ENCODE measurements at regions not wholly inside any gene's neighbourhood (a gene's known extent, or its start where the extent isn't known, plus 50 kb on each side); places are given as distances from the start of the nearest gene placed in this dataset.
A peak's percentile ranks its signal among the peaks of the same experiment; 100 is the strongest.
"Not testable (repeated sequence)": the region's sequence is repeated elsewhere in the genome, so short reads cannot be mapped to it uniquely, and the experiment has no call there.

DNA sequence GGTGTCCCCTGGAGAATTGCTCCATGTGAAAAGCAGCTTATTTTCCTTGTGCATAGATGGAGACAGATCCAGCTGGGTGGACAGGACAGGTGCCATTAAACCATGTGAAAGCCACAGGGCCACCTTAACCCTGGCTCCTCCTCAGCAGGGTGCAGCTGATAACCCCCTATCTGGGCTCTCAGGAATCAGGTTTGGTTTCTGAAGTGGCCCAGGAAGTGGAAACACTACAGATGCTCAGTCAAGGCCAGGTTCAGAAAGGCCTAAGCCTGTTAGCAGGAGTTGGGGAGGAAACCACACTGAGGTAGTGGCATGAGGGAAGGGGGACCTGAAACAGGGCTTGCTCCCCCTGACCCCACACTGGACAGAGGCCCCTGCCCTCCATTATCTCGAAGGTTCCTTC lies 217.0 kb downstream of the SPP2 start:
- DNase-seq (ENCODE audit: low spot score) = no peak
- in situ Hi-C loops (cut with HindIII; ENCODE audit: low sequenced_read_pairs) = no loop called here

DNA sequence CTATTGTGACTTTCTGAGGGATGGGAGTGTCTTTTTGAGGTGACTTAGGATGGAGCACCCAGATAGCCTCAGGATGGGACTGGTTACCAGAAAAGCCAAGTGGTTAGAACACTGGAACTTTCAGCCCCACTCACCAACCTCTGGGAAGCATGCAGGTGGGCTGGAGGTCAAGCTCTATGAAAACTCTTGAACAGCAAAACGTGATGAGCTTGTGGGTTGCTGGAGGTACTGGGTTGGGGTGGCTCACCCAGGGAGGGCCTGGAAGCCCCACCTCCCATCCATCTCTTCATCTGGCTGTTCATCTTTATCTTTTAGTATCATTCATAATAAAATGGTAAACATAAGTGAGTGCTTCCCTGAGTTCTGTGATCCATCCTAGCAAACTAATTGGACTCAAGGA lies 216.4 kb downstream of the SPP2 start:
- no peak for DNase-seq (ENCODE audit: low spot score)
- in situ Hi-C loops (cut with HindIII; ENCODE audit: low sequenced_read_pairs) = no loop called here

DNA sequence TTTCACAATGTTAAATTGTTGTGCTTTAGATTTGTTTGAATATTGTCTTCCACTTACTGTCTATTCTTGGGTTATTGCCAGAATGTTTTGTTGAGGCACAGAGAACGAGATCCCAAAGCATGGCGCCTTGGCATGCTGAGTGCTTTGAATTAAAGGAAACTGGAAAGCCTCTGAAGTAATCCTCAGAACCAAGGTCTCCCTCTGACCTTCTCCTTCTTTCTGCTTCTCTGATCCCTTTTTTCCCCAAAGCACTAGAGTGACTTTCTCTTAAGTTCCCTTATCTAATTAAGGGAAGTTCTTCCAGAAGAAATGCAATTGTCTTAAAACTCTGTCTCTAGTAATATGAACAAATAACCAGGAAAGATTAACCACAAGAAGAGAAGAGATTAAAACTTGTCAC lies 214.7 kb downstream of the SPP2 start:
- in situ Hi-C loops (cut with HindIII; ENCODE audit: low sequenced_read_pairs) = no loop called here
- no peak for DNase-seq (ENCODE audit: low spot score)

DNA sequence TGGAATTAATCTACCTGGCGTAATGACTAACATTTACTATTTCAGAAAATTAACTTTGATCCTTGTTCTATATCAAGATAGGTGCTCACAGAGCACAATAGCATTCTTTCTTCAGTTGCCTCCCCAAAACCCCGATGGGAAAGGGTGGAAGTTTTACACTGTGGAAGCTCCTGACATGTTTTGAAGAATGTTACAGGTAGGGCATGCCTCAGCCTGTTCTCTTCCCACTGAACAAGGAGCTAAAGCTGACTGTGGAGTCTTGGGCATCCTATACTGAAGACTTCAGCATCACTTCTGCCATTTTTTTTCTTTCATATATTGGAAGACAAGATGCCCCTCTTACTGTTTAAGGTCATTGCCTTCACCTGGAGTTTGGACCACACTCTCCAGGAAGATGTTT lies 211.2 kb downstream of the SPP2 start:
- DNase-seq (ENCODE audit: low spot score) = no peak

DNA sequence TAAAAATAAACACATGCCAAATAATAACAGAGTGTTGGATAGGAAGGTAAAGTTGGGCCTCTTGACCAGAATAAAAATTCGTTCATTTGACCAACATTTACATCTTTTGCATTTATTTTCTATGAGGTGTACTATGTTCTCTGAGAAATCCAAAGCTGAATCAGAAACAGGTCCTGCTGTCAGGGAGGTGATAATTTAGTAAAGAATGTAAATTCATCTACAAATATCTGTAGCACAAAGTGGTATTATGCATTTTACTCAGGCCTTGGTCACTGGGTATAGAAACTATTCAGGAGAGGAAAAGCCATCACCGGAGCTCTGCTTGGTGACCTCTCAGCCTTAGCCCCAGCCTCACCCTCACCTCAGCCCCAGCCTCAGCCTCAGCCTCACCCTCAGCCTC lies 208.9 kb downstream of the SPP2 start:
- no peak for DNase-seq (ENCODE audit: low spot score)

More for the DNA sequence above, 211.2 kb downstream of the SPP2 start:
- in situ Hi-C loops (cut with HindIII; ENCODE audit: low sequenced_read_pairs) = no loop called here

DNA sequence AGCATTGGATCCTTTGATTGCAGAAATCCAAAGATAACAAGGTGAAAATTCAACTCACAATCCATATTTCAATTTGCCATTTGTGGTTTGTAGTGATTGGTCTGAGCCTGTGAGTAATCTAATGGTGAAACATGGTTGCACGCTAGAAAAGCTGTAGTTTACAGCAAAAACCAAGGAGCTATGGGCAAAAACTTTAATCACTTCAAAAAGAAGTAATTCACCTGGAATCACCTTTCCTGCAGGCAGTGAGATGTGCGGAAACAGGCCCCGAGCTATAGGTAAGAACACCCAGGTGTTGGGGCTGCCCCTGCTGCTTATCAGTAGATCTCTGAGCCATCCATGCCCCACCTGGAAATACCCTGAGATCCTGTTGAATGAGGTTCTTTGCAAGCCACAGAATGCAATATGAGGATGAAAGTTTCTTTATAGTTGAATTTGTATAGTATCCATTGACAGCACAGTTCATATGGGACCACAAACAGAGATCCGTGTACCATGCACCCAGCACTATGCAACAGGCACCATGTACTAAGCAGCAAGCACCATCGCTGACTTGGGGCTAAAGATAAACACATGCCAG lies 208.2 kb downstream of the SPP2 start:
- in situ Hi-C loops (cut with HindIII; ENCODE audit: low sequenced_read_pairs) = no loop called here
- DNase-seq (ENCODE audit: low spot score) = no peak

More for the DNA sequence above, 208.9 kb downstream of the SPP2 start:
- in situ Hi-C loops (cut with HindIII; ENCODE audit: low sequenced_read_pairs) = no loop called here

DNA sequence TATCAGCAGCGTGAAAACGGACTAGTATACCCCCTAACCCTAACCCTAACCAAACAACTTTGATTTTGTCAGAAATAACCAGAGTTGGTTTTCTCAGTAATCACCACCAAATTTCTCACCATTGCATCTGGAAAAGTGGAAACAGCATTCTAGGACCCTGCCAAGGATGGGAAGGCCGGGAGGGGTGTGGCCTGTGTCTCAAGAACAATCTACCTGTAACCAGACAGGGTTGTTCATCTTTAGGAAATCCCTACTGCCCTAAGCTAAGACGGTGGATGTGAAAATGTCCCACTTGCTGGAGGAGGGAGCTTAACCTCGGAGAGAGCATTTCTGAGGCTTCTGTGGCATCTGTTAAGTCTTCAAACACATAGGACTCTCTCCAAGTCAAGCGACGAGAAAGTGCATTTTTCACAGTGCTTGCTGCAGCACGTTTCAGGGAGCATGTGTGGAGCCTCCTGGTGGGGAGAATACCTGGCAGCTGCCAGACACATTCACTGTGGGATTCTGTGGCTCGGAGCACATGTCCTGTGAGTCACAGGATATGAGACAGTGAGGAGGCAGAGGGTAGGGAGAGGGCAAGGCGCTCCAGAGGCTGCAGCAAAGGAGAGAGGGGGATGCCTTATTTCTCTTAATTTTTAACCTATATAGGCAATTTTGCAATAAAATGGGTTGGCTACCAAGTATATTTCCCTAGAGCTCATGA lies 207.5 kb downstream of the SPP2 start:
- peak; percentile 90 for DNase-seq (ENCODE audit: low spot score)
- in situ Hi-C loops (cut with HindIII; ENCODE audit: low sequenced_read_pairs) = no loop called here

DNA sequence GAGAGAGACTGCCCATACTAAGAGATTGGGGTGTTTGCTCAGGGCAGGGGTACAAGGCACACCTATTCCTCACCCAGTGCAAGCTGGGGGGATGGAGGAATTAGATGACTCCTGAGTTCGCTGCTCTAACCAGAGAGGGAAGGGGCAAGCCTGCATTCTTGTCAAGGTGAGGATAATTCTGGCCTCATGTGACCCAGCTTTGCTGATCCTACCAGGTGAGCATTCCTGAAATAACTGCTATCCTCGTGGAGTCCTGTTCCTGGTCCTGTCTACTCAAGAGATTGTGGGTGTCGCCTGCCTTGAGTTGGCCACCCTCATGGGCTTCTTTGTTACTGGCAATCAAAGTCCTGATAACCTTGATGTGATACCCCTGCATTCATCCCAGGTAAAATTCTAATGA lies 206.0 kb downstream of the SPP2 start:
- in situ Hi-C loops (cut with HindIII; ENCODE audit: low sequenced_read_pairs) = no loop called here
- no peak for DNase-seq (ENCODE audit: low spot score)

DNA sequence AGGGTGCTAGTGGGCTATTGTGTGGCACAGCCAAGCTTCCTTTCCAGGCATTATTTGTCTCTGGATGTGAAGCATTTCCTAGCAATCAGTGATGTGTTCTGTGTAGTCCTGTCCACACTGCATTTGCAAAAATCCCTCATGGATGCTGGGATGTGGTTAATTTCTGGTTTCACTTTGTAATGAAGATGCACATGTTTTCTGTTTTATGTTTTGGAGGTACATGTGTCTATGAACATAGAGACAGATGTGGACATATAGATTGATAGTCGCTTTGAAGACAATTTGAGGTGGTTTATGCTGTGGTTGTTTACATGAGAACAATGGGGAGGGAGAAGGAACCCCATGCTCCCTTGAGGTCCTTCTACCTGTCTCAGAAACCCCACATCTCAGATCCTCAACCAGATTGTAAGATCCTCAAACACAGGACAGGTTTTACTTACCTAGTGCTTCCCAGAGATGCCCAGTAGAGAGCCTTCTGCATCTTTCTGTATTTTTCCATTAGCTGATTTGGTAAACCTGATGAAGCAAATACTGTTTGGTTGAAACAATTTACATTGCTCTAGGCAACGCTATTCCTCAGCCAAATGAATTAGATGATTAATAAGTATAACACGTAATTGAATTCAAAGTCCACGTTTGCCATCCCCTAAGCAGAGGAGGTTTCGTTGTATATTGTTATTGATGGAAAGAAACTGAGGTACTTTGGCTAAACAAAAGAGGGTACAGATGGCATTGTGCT lies 204.4 kb downstream of the SPP2 start:
- in situ Hi-C loops (cut with HindIII; ENCODE audit: low sequenced_read_pairs) = no loop called here
- DNase-seq (ENCODE audit: low spot score) = no peak

DNA sequence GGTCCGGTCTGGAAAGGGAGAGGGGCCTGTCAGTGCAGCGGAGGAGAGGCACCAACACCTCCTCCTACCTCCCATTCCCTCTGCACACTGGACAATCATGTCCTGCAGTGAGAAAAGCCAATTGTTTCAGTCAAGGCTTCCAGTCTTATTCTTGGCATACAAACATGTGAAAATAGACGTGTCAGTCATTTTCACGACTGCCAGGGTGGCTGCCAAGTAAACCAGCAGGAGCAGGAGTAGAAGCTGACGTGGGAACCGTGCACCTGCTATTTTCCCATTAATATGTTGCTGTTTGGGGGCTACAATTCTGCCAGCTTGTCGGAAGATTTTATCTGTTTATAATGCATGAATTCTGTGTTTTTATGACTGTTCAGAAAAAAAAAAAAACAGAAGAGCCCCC lies 202.3 kb downstream of the SPP2 start:
- in situ Hi-C loops (cut with HindIII; ENCODE audit: low sequenced_read_pairs) = no loop called here
- DNase-seq (ENCODE audit: low spot score) = peak; percentile 38

DNA sequence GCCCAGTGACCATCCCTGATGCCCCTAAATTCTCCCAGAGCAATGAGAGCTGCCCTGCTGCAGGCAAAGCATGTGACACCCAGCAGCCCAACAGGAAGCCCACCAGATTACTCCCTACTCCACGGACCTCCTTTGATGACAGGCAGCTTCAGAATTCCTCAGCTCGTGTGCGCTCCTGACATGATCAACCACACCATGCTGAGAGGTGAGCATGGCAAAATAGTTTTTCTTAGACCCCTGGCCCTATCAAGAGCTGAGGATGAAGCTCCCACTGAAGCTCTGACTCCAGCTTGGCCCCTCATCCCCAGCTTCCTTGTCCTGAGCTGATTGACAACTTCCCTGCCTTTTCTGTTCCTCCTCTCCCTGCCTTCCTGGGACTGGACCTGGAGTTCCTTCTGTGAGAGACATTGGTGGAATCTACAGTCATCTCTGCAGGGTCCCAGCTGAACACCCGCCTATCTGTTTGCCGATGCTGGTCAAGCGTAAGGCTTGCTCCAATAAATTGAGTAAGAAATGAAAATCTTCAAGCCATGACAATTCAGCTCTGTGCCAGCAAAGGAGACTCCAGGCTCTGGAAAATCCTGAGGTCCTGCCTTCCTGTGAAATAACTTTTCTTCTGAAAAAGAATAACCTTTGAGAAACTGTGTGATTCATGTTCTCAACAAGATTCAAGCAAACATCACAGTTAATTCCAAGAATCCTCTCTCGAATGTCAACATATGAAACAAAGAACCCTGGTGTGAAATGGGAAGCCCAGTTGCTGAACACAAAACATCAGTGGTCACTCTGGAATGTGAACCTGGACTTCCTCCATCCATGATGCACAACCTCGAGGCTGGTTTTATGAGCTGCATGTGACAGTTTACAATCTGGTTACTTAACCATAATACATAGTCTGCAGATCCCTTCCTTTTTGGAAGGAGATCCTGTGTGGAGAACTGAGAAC lies 201.1 kb downstream of the SPP2 start:
- DNase-seq (ENCODE audit: low spot score) = no peak
- in situ Hi-C loops (cut with HindIII; ENCODE audit: low sequenced_read_pairs) = no loop called here

DNA sequence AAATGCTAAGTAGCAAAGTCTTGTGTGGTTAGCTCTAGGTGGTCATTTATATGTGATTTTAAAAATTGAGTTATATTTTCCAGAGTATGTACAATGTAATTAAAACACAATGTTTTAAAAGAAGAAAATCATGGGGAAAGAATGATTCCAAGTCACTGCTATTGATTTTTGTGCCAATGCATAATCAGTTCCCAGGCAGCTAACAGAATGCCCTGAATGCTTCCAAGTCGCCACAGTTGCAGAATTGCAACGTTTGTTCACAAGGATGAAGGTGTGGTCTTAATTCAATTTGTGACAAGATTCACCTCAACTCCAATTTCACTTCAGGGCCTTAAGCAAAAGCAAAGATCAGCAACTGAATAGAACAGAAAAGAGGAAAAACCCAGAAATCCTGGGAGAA lies 200.4 kb downstream of the SPP2 start:
- no peak for DNase-seq (ENCODE audit: low spot score)
- in situ Hi-C loops (cut with HindIII; ENCODE audit: low sequenced_read_pairs) = no loop called here

DNA sequence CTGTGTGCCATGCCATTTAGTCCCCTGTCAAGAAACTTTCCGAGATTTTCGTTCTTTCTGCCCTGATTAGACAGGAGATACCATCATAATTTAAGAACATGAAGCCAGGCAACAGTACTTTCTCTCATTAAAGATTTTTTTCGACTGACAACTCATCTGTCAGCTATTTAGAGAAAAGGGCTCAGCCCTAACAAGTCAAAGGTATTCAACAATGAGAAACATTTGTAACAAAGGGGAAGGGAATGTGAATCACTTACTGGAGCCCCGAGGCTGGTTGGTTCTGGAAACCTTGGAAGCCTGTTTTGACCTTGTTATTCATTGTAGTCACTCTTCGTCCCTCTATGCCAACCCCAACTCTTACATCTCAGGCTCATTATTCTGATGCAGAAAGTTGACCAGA lies 199.4 kb downstream of the SPP2 start:
- DNase-seq (ENCODE audit: low spot score) = no peak
- in situ Hi-C loops (cut with HindIII; ENCODE audit: low sequenced_read_pairs) = no loop called here

DNA sequence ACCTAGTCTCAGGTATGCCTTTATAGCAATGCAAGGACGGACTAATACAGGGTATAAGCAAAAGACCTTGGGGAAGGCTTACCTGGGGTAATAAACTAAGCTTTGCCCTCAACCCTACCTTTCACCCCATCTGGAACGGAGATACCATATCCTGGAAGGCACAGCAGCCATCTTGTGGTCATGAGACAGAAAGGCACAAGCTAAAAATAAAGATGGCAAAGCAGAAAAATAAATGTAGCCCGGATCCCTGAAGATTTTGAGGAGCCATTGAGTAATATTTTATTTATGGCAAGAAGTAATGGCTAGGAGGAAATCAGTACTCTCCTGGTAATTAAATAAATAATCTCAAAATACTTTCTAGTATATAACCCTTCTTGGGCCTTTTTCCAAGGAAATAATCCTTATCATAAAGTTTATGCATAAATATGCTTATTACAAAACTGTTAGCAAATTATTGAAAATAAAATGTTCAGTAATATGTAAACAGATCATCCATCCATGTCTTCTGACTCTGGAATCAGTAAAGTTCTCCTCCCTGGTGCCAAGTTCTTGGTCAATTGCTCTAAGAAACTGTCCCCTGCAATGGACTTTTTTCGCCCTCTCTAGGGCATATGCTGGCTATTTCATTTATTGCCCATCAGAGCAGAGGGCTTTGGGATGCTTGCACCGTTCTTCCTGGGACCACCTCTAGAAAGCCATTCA lies 198.7 kb downstream of the SPP2 start:
- no peak for DNase-seq (ENCODE audit: low spot score)
- in situ Hi-C loops (cut with HindIII; ENCODE audit: low sequenced_read_pairs) = no loop called here

DNA sequence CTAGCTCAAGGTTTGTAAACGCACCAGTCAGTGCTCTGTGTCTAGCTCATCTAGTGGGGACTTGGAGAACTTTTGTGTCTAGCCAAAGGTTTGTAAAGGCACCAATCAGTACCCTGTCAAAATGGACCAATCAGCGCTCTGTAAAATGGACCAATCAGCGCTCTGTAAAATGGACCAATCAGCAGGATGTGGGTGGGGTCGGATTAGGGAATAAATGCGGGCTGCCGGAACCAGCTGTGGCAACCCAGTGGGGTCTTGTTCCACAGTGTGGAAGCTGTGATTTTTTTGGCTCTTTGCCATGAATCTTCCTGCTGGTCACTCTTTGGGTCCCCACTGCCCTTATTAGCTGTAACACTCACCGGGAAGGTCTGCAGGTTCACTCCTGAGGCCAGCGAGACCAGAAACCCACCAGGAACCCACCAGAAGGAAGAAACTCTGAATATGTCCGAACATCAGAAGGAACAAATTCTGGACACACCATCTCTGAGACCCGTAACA lies 197.8 kb downstream of the SPP2 start:
- not testable (repeated sequence) for DNase-seq (ENCODE audit: low spot score)

DNA sequence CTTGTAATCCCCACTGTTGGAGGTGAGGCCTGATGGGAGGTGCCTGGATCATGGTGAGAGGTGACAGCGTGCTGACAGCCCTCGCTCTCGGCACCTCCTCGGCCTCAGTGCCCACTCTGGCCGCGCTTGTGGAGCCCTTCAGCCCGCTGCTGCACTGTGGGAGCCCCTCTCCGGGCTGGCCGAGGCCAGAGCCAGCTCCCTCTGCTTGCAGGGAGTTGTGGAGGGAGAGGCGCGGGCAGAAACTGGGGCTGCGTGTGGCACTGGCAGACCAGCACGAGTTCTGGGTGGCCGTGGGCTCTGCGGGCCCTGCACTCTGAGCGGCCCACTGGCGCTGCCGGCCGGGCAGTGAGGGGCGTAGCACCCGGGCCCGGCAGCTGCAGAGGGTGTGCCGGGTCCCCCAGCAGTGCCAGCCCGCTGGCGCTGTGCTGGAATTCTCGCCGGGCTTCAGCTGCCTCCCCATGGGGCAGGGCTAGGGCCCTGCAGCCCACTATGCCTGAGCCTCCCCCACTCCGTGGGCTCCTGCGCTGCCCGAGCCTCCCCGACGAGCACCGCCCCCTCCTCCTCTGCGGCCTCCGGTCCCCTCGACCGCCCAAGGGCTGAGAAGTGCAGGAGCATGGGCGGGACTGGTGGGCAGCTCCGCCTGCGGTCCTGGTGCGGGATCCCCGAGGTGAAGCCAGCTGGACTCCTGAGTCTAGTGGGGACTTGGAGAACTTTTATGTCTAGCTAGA lies 197.1 kb downstream of the SPP2 start:
- in situ Hi-C loops (cut with HindIII; ENCODE audit: low sequenced_read_pairs) = no loop called here
- DNase-seq (ENCODE audit: low spot score) = no peak

More for the DNA sequence above, 197.8 kb downstream of the SPP2 start:
- in situ Hi-C loops (cut with HindIII; ENCODE audit: low sequenced_read_pairs) = not testable (repeated sequence)

DNA sequence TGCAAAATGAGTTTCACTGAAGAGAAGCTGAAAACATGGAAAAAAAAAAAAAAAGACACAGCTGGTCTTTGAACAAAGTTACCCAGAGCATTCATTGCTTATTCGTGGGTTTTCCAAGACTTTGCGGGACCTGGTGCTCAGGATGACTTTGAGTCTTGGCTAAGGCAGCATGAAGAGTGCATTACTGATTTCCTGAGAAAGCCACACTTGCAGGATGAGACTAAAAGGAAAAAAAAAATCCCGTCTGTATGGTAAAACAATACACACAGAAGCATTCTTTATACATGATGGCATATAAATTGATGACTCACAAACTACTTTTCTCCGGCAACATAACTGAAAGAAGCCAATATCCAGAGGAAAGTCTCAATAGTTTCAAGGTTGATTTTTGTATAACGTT lies 195.4 kb downstream of the SPP2 start:
- no peak for DNase-seq (ENCODE audit: low spot score)
- in situ Hi-C loops (cut with HindIII; ENCODE audit: low sequenced_read_pairs) = no loop called here

DNA sequence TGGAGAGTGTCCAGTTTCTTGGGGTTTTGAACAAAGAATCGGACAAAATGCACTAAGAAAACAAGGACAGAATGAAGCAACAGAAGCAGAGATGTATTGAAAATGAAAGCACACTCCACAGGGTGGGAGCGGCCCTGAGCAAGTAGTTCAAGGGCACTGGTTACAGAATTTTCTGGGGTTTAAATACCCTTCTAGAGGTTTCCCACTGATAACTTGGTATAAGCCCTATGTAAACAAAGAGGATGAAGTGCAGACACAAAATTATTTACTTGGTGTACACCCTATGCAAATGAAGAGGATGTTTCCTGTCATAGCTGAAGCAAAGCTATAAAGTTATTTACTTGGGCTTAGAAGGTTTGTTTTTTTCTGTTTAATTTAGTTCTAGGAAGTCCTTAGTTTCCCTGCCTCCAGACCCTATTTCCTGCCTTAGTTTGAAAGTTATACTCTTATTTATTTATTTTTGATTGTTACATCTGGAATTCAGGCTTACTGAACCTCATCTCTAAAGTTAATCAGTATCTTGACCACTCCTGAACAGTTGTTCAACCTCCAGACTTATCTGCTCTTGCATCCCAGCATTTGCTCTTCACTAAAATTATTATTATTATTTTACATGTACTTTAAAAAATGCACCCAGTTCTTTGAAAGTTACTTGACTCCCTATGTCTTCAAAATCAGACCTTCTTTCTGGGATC lies 193.5 kb downstream of the SPP2 start:
- no peak for DNase-seq (ENCODE audit: low spot score)

More for the DNA sequence above, 193.5 kb downstream of the SPP2 start:
- in situ Hi-C loops (cut with HindIII; ENCODE audit: low sequenced_read_pairs) = no loop called here
